Osteocyte (in vitro differentiated cells): ENCODE measurements at regions not wholly inside any gene's neighbourhood (a gene's known extent, or its start where the extent isn't known, plus 50 kb on each side); places are given as distances from the start of the nearest gene placed in this dataset.

ENCODE experiments used
- DNase-seq: peaks from one replicate; pipeline ENCODE4 v3.0.0; 2021; ENCODE audit warnings: mixed read lengths; ENCODE audit not compliant: unreplicated experiment; ENCODE audit errors: extremely low spot score
- H3K27ac Mint-ChIP-seq: one replicate; pipeline ENCODE4 v1.8.0; 2021; ENCODE audit warnings: mild to moderate bottlenecking, mixed read lengths; ENCODE audit not compliant: unreplicated experiment
- H3K27me3 Mint-ChIP-seq: one replicate; pipeline ENCODE4 v1.8.0; 2021; ENCODE audit warnings: mixed read lengths; ENCODE audit not compliant: unreplicated experiment
- H3K36me3 Mint-ChIP-seq: one replicate; pipeline ENCODE4 v1.8.0; 2021; ENCODE audit warnings: mixed read lengths; ENCODE audit not compliant: unreplicated experiment
- H3K4me1 Mint-ChIP-seq: one replicate; pipeline ENCODE4 v1.8.0; 2021; ENCODE audit warnings: mixed read lengths; ENCODE audit not compliant: unreplicated experiment
- H3K4me3 Mint-ChIP-seq: one replicate; pipeline ENCODE4 v1.8.0; 2021; ENCODE audit warnings: mild to moderate bottlenecking, moderate library complexity, mixed read lengths; ENCODE audit not compliant: unreplicated experiment
- H3K9me3 Mint-ChIP-seq: one replicate; pipeline ENCODE4 v1.8.0; 2021; ENCODE audit warnings: mixed read lengths; ENCODE audit not compliant: unreplicated experiment
- CTCF ChIP-seq: fragments of 200-600 bp; sonication (generic); IDR thresholded peaks from 2 replicates; pipeline ENCODE4 v1.5.0; 2021; ENCODE audit warnings: antibody characterized with exemption, mild to moderate bottlenecking, moderate library complexity

GRCh38 chrX:57204306-57204705 is 67.1 kb upstream of the SPIN2A start:
- no peaks in the 10 kb centered on the region for H3K27me3 Mint-ChIP-seq
- no peaks in the 10 kb centered on the region for H3K36me3 Mint-ChIP-seq
- no peak for DNase-seq
- no peak for TF ChIP-seq CTCF
- H3K4me3 Mint-ChIP-seq, result no peak overlapping the region
- no peak overlapping the region for H3K27ac Mint-ChIP-seq
- H3K4me1 Mint-ChIP-seq, result no peaks in the 10 kb centered on the region
- H3K9me3 Mint-ChIP-seq, result peaks cover 47% of the 10 kb centered on the region

- DNase-seq, result no peak
- no peak for TF ChIP-seq CTCF
- Mint-ChIP-seq H3K27me3 (no peaks in the 10 kb centered on the region), H3K27ac (no peak overlapping the region), H3K4me3 (no peak overlapping the region), H3K4me1 (no peaks in the 10 kb centered on the region), H3K36me3 (no peaks in the 10 kb centered on the region), H3K9me3 (peaks cover 33% of the 10 kb centered on the region)
These were observed 74.6 kb upstream of the FAAH2 start for GRCh38 chrX:57211906-57212305.

DNA sequence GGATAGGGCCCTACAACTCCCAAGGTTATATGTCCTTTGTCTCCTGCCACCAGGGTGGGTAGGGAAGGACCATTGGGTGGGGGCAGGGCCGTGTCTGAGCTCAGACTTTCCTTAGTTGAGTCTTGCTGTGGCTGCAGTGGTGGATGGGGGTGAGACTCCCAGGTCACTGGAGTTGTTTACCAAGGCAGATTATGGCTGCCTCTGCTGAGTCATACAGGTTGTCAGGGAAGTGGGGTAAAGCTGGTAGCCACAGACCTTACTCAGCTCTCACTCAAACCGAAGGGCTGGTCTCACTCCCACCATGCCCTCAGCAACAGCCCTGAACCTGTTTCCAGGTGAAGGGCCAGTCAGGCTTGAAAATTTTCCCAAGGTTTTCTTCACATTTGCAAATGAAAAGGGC is 58.8 kb upstream of the FAAH2 start:
- H3K27me3 Mint-ChIP-seq, result no peaks in the 10 kb centered on the region
- peaks cover 59% of the 10 kb centered on the region for H3K9me3 Mint-ChIP-seq
- H3K4me3 Mint-ChIP-seq, result no peak overlapping the region

DNA sequence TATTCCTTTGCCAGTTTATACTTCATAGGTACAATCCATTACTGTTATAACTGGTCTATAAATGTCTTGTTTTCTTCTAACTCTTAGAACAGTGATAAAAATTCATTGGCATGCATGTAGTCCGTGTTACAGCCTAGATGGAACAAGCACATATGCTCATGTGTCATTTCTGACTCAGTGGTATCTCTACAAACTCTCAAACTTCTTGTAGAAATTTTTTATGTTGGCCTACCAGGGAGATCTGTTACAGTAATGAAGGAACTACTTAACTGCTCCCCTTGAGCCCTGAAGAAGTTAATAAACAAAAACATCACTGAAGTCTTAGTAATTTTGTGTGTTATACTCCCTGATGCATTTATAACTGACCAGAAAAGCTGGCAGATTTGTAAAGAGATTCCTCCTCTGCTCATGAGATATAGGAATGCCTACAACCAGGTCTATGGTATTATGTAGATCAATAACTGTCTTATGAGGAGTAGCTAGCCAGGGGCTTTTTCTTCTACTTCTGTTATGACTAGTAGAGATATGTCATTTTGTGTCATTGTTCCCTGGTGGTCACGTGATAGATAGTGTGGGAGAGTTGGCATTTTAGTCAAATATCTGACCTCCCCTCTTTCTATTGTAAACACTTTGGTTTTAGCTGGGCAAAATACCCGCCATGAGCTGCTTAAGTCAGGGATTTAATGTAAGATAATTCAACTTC is 53.7 kb upstream of the FAAH2 start:
- Mint-ChIP-seq H3K4me3 (no peak overlapping the region), H3K36me3 (no peaks in the 10 kb centered on the region), H3K9me3 (peaks cover 50% of the 10 kb centered on the region)

More for the DNA sequence above, 58.8 kb upstream of the FAAH2 start:
- Mint-ChIP-seq H3K27ac (no peak overlapping the region), H3K36me3 (peaks cover 8% of the 10 kb centered on the region), H3K4me1 (no peaks in the 10 kb centered on the region)
- DNase-seq, result no peak
- no peak for TF ChIP-seq CTCF

More for the DNA sequence above, 53.7 kb upstream of the FAAH2 start:
- DNase-seq, result no peak
- no peak for TF ChIP-seq CTCF
- no peaks in the 10 kb centered on the region for H3K27me3 Mint-ChIP-seq
- H3K4me1 Mint-ChIP-seq, result no peaks in the 10 kb centered on the region
- H3K27ac Mint-ChIP-seq, result no peak overlapping the region
